OCI-M1 (cell line): ENCODE measurements at regions not wholly inside any gene's neighbourhood (a gene's known extent, or its start where the extent isn't known, plus 50 kb on each side); places are given as distances from the start of the nearest gene placed in this dataset.

Source experiments
- DNase-seq: peaks from one replicate; lab custom pipeline; 2025; lab: John Stamatoyannopoulos, UW

DNA sequence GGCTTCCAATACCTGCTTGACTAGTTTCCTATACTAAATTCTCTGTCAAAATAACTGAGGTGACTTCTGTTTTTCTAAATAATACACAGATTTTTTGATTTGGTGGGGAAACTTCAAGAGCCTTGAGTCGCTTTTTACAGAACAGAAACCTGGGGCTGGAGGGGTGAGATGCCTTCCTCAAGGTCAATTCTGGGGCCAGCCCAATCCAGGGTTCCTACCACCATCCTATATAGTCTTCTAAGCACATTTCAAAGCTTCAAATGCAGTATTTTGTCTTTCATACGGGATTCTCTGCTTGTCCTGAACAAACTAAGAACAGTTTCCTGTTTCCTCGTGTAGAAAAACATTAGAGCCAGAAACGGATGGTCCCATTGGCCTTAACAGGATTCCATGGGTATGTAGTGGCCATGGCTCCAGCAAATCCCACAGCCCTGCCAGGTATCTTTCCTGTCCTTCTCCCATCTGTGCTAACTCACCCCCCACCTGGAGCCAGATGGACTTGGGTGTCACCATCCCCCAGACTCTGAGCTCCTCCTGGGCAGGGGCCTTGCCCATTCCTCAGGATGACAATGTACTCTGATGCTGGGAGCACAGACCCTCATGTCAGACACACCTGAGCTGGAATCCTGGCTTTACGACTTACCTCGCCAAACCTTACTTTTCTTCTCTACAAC is 146.9 kb downstream of the KLF13 start:
- no peak for DNase-seq

DNA sequence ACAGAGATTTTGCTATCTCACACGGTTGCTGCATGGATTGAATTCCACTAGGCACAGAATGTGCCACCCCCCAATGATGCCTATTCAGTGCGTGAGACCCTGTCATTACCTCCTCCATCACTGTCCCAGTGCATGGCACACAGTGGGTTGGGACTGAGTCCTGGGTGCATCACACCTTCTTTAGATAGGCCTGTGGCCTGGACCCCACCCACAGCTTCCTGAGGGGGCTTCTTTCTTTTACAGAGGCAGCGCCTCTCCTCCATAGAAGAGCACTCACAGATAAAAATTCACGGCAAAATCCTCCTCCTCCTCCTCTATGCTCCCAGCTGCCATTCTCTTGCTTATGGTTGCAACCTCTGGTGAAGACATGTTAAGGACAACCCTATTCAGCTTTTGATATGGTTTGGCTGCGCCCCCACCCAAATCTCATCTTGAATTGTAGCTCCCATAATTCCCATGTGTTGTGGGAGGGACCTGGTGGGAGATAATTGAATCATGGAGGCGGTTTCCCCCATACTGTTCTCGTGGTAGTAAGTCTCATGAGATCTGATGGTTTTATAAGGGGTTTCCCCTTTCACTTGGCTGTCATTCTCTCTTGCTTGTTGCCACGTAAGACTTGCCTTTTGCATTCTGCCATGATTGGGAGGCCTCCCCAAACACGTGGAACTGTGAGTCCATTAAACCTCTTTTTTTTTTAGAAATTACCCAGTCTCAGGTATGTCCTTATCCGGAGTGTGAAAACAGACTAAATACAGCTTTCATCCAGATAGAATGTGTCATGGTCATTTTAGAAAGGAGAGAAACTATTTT is 147.6 kb downstream of the KLF13 start:
- DNase-seq, result no peak

DNA sequence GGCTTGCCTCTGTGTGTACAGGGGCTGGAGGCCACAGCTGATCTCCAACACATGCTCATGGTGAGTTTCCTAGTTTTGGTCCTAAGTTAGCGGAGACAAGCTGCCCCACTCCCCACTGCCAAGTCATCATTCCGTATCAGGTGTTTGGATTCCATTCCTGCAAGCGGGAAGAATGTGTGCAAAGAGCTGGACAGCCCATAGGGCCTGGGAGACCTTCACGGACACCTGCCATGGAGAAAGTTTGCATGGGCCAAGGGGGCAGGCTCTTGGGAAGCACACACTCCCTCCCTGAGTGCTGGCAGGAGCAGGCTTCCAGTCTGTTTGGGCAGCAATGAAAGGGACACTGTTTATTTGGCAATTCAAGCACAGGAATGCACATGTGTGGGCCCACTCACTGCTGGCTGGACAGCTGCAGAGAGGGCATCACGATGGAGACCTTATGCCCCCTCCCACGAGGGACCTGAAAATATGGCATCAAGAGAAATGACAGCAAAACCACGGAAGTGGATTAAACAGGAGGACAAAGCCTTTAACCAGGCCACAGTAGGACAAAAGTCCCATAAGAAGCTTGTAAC is 149.7 kb downstream of the KLF13 start:
- no peak for DNase-seq

DNA sequence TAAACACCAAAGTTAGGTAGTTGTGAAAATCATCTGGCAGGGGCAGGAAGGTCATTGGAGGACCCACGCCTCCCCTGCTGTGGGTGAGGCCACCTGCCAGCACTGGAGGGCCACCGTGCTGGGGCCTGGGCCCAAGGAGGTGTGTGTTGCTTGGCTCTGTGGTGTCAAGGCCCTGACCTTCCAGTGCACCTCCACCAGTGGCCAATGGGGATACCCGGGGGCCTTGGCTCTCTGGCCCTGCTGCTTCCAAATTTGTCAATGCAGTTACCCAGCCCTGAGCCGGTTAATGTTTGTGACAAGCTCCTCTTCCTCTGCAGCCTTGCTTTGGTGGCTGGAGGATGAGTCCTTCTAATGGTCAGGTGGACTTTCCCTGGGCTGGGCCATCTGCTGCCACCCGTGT is 150.2 kb downstream of the KLF13 start:
- no peak for DNase-seq

DNA sequence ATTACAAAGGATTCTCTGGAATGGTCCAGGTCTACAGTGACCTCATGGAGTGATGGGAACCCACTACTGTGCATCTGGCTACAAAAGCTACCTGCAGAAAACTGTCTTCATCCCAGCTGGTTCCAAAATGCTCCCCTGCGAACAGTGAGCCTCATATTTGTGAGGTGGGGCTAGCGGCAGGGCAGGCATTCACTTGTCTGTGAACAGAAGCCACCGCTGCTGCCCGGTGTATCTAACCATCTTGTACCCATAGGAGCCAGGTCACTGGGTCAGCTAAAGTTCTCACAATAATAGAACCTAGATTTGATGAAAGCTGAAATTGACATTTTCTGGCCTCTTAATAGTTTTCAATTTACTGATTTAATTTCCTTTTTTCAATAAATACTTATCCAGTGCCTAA is 150.7 kb downstream of the KLF13 start:
- no peak for DNase-seq

DNA sequence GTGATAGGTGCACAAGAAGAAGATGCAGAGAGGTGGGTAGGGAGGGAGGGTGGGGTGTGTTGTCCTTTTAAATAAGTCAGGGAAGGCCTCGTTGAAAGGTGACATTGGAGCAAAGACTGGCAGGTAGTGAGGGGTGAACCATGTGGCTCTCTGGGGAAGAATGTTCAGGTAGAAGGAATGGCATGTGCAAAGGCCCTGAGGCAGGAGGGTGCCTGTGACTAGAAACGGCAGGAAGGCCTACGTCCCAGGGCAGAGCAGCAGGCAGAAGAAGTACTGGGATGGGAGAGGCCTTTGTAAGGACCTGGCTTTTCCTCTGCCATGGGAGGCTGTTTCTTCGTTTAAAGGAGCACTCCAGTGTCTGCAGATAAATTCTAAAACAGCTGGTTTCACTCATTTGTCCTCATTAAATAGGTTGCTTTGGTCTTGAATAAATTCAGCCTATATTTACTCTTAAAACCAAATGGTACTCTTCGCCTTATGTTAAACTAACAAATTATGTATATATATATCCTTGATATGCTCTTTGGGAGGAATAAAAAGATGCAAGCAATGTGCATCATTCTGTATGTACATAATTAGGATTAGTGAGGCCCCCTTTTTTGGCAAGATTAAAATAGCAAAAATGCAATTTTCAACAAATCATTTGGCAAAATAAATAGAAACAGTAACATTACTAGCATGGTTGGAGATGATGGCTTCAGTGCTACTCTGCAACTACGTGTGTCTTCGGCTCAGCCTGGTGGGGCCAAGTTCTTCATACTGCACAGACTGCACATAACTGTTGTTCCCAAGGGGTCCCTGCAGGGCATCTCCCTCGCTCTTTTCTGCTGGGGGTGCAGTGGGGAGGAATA is 151.4 kb downstream of the KLF13 start:
- DNase-seq, result no peak

DNA sequence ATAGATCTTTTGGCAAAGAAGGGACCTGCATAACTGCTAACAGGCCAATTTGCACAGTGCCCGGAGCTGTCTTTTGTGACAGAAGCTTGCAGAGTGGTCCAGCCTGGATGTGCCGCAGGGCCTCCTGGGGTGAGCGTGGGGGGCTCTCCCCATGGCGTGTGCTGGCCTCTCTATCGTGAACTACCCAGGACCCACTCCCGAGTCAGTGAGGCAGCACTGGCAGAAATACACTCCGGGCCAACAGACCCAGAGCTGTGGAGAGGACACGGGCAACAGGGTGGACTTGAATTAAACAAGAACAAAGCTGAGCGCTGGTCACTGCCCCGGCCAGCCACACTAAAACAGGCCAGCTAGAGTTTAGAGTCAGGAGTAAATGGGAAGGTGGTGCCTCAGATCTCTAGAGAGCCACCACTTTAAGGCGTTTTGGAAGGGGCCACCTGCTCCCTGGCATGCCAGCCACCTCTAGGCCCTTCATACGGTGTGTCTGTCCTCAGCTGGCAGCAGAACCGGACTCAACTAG is 152.1 kb downstream of the KLF13 start:
- no peak for DNase-seq

DNA sequence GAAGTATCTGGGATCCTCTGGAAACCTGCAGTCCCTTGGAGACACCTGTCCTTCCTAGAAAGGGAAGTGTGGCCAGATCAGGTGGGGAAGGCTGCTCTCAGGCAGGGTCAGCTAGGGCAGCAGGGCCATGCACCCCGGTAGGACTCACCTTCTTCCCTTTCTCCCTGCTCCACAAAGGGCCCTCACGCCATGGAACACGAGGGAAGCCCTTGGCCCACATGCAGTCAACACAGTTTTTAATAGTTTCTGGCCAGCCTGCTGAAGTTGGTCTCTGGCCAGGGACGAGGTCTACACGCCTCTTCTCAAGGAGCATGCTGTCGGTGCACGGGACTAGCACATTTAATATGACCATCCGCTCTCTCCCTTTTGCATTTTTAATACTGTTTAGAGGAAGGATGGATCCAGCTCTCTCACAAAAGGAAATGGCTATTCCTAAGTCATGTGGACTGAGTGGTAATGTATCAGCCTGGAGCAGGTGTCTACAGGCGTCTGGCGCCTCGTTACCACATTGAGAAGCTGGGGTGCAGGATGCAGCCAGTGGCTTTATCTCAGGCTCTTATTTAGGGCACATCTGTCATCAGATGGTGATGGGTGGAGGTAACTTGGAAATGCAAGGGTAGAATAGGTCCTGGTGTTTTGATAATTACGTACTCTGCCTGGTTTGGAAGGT is 153.9 kb downstream of the KLF13 start:
- no peak for DNase-seq

DNA sequence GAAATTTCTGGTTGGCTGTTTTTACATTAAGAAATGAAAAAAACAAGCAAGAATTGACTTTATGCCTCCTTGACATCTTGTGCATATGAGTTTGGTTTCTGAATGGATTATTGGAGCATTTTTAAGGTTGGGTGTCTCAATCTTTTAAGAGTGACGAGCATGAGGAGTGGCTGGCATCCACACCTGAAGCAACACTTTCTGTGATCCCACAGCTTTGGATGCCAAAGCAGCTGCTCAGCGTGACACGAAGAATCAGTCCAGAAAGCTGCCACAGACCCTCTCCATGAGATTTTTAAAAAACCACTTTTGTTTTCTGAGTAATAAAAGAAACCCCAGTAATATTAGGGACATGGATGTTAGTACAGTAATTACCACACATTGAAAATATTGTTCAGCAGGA is 154.5 kb downstream of the KLF13 start:
- no peak for DNase-seq

DNA sequence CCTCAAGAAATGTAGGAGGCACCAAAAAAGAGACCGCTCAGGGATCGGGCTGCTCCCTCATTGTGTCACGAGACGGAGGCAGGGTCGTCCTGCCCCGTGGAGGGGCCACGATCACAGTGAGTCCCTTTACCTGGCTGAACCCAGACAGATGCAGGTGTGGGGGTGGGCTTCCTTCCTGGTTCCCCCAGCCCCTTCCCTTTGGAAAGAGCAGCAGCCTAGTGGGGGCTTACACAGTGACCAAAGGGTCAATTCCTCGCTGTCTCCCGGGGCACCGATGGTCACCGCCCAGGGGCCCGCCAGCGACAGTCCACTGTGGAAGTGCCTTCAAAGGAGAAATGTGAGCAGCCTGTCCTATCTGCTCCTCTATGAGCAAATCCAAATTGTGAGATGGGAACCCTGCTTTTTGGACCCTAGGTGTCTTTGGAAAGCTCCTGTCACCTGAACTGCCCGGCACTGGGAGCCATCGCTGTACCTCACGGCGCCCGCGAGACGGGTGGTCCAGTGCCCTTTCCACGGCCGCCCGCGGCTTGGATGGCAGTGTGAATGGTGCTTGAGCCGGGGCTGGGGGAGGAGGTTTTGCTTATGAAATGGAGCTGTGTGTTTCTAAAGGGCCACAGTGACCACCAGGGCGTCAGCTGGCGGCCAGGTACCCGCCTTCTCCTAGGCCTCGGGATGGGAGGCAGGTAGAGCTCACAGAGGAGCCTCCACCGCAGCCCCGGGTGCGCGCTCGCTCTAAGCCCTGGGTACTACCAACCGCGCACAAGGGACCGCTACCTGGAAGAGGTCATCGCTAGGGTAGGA is 155.7 kb downstream of the KLF13 start:
- DNase-seq, result no peak

DNA sequence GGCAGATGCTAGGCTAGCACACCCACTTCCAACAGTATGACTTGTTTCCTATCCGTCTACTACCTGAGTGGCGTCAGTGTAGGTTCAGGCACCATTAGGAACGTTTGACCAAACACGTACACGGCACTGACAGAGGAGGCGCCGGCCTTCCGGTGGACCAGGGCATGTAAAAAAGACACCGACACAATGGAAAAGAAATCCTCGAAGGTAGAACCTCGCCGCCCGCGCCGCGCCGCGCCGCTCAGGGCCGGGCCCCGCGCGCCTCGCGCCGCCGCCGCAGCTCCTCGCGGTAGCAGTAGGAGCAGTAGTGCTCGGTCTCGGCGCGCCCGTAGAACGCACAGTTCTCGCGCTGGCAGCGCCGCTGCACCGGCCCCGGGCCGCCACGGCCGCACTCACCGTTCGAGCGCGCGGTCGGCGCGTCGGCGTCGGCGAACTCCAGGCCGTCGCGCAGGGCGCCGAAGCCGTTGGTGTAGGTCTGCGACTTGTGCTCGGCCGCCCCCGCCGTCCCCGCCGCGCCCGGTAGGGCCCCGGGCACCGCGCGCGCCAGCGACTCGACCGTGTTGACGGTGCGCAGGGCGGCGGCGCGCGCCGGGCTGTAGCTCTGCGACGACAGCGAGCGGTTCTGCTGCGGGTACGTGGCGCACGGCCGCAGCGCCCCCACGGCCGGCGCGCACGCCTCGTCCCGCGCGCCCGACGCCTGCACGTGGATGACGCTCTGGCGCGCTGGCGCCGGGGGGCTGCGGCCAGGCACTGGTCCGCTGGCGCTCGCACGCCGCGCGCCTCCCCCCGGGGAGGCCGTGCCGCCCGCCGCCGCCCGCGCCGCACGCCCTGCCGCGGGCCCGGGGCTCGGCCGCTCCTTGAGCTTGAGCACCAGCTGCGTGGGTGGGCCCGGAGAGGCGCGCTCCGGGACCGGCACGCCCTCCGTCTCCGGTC is 156.7 kb downstream of the KLF13 start:
- DNase-seq, result no peak

DNA sequence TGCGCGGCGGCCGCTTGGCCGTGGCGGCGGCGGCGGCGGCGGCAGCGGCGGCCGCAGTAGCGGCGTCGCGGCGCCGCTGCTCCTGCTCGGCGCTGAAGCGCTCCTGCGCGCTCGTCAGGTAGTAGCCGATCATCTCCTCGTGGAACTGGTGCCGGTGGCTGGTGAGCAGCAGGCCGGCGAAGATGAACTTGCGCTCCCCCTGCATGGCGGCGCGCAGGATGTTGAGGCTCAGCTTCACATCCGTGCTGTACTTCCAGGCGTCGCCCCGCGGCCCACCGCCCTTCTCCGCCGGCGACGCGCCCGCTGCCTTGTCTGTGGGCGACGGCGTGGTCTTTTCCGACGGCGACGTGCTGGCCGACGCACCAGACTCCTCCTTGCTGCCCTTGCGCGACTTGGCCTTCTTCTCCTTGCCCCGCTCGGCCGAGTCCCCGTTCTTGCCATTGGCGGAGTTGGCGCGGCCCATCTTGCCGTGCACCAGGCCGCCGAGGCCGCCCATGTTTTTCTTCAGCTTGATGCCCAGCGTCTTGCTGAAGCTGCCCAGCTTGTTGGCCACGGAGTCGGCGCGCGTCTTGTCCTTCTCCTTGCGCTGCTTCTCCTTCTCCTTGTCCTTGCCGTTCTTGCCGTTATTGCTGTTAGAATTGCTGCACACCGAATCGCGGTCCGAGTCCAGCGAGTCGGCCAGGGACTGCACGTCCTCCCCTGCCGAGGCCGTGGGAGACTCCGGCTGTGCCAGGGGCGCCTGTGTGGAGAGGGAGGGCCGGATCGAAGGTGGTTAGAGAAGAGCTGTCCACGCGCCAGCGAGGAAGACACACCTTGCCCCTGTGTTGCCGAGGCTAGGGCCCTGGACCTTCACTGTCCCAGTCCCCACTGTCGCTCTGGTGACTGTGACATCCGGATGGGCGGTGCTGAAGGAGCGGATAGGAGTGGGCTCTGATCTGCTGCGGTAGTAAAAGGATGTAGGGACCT is 157.6 kb downstream of the KLF13 start:
- no peak for DNase-seq

DNA sequence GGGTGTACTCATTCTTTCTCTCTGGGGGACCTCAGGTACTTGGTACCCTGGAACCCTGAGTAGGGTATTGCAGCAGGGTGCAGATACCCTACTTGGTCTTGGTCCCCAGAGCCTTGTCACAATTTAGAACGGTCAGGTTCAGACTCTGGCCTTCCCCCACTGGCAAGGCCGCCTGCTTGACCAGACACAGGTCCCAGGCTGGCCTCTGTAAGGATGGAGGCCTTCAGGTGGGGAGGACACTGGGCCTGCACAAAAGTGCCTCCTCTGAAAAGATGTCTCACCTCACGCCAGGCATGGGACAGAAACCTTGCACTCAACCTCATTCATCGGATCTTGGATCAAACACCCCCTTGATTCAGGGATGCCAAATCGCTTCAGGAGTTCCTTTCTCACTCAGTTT is 158.4 kb downstream of the KLF13 start:
- DNase-seq, result no peak

DNA sequence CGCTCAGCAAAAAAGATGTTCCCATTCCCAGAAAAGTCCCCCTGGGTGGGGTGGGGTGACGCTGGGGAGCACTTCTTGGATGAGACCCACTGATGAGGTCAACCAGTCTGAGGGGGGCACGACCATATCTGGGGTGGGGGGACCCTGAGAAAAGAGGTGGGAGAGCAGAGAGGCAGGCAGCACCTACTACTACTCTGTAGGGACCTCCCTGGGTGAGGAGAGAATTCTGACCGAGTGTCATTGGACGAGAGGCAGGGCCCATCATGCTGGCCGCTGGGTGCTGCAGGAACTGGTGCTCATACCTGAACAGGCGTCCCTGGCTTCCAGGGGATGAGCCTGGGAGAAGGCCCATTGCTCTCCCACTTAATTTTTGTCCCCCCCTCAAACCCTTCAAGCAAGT is 158.8 kb downstream of the KLF13 start:
- DNase-seq, result no peak

DNA sequence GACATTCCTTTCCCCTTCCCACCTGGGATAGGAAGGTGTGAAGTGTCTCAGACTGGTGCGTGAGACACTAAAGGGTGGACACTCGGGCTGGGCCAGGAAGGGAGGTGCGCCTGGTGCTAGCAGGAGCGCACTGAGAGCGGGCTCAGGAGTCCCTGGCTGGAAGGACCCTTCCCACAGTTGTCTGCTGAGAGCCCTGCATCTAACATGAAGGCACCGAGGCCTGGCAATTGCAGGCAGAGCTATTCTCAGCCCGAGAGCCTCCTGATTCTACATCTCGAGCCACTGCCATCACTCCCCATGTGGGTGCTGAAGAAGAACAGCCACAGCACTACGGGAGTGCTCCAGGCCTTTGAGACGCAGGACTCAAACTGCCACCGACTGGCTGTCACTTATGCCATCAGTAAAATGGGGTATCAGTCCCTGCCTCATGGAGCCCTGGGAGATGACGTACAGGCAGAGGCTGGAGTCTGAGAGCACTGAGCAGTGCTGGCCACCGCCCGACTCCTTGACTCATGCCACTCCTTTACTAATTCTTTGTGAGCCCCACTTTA is 159.4 kb downstream of the KLF13 start:
- no peak for DNase-seq

DNA sequence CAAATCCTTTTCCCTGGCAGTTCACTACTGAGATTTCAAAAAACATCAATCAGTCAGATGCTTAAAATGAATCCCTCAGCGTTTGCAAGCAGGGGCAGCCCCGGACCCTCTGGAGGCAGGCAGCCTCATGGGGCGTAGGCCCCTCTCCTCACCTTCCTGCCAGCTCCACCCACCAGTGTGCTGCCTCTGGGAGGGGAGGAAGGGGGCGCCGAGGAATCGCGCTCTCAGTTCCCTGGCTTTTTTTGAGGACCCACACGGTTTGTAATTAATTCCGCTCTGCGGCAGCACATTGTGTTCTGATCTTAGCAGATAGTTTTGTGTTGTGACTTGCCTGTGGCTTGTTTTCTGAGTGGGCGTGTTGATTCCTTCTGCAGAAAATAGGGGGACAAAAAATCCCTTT is 159.9 kb downstream of the KLF13 start:
- DNase-seq, result no peak

DNA sequence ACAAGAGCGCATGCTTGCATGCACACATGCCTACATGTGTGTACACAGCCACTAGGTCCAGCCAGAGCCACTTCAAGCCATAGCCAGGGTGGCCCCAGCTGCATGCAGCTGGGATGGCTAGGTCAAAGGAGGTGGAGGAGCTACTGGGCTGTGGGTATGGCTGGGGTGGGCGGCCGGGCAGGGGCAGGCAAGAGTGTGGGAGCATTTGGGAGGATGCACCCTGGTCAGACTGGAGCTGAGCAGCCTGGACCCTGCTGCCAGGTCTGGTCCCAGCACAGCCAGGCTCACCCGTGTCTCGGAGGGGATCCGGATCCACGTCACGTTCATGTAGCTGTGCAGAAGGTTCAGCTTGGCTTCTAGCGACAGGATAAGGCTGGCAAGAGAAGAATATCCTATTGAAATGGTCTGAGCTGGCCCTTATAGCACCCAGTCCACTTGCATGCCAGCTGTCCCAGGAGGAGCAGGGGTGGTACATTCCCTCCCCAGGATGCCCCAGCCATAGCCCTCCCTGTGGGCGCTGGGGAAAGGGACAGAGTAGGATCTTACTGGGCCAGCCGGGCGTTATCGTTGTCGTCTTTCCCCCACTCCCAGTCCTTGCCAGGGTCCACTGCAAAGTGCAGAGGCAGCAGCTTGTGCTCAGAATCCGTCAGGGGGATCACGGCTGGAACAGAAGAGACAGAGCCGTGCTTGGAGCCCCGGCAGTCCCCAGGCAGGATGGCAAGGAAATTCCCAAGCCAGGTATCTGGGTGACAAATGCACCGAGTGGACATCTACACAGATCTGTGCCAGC is 160.5 kb downstream of the KLF13 start:
- DNase-seq, result no peak
